HG02798 (cell line): ENCODE measurements at regions not wholly inside any gene's neighbourhood (a gene's known extent, or its start where the extent isn't known, plus 50 kb on each side); places are given as distances from the start of the nearest gene placed in this dataset.

Source experiments
- ATAC-seq: cut with Tn5 transposase; IDR thresholded peaks from one replicate; pipeline ENCODE4 v1.9.1; 2021; ENCODE audit warnings: mild to moderate bottlenecking; ENCODE audit not compliant: unreplicated experiment, poor library complexity

GRCh38 chr9:118162716-118163115 lies 458.5 kb downstream of the TLR4 start:
- no peak for ATAC-seq

GRCh38 chr9:118163751-118164150 lies 459.5 kb downstream of the TLR4 start:
- ATAC-seq: no peak

DNA sequence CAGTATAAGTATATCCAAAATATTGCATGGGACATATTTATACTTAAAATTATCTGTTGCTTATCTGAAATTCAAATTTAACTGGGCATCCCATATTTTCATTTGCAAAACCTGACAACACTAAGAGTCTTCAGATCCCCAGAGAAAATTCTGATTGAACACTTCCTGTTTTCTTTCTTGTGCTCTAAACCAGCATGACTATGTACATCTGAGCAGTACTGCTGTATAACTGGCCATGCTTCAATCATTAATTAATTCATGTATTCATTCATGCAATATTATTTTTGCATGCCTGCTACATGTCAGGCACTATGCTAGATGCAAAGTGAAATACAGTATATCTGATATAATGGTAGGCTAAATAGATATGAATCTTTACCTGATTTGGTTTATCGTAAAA lies 461.2 kb downstream of the TLR4 start:
- no peak for ATAC-seq

DNA sequence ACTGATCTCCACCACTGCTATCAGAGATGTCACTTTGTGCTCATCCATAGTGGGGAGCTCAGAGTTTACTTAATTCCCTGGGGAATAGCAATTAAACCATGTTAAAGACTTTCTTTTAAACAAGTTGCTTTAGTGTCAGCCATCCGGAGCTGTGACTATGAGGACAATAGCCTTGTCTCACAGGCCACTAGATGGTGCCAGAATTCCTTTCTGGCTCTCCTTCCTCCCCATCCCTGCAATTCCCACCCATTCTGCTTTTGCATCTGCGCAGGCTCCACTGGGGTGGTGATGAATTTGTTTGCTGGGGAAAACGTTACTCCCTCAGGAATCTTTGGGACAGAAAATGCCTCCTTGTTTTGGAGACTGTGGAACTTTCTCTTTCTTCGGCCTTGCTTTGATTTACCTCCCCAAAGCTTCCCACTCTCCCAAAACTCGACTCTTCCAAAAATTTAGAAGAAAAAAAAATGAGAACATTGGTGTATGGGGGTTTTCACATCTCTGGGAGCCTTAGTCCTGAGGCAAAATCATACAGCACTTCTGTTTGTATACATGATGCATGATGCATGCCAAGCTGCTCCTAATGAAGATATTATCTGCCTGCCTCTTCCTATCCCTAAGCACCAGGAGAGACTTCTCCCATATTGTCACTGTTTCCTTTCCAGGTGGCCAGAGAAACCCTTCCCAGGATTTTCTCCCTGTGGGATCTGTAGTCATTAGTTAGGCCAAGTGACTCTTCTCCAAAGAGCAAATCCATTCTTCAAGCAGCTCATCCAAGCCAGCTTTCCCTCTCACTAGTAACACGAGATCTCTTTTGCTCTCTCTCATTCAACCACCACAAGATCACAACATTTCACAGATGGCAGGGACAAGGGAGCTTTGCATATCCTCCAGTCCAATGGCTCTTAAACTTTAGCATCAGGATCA lies 466.1 kb downstream of the TLR4 start:
- no peak for ATAC-seq

- ATAC-seq: no peak
These were observed 473.0 kb downstream of the TLR4 start for GRCh38 chr9:118177241-118177640.

GRCh38 chr9:118183576-118183975 lies 479.4 kb downstream of the TLR4 start:
- ATAC-seq: no peak

DNA sequence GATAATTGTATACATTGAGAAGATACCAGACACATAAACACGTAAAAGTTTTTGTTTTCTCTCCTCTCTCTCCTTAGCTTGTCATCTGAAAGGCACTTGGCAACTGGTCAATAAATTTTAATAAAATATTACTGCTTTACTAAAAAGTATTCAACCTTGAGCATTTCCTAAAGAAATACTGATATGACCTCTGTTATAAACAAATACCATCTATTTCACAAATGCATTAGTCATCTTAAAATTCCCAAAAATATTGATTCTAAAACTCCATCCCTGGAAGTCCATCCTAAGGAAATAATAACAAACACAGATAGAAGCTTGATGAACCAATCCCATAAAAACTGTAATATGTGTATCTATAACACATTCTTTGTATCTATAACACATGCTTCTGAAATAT lies 483.2 kb downstream of the TLR4 start:
- no peak for ATAC-seq

DNA sequence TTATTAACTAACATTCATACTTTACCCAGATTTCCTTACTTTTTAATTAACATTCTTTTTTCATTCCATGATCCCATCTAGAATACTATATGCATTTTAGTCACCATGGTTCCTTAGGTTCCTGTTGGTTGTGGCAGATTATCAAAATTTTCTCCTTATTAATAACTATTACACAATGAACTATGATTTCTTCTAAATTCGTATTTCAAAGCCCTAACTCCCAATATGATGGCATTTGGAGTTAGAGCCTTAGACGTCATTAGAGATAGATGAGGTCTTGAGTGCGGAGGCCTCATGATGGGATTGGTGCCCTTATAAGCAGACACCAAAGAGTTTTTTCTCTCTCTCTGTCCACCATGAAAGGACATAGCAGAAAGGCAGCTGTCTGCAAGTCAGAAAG lies 485.4 kb downstream of the TLR4 start:
- ATAC-seq: no peak

- ATAC-seq: no peak
These were observed 488.6 kb downstream of the TLR4 start for GRCh38 chr9:118192807-118193206.

GRCh38 chr9:118209343-118209742 lies 505.1 kb downstream of the TLR4 start:
- no peak for ATAC-seq

- ATAC-seq: no peak
These were observed 511.3 kb downstream of the TLR4 start for GRCh38 chr9:118215549-118215948.

DNA sequence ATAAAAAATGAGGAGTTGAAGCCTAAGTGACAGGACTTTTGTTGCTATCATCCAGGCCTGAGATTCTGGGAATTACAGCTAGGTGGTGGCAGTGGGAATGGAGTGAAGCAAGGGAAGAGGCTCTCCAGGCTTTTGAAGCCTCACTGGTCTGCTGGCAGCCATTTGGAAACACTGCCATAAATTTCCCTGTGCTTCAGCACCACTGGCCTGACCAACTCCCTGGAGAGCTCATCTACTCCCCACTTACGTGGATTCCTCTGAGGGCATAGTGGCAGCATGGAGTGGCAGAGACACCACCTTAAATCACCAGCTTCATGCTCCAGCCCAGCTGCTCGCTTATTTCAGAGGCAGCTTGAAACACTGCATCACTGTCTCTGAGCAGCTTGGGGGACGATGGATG lies 518.2 kb downstream of the TLR4 start:
- ATAC-seq: no peak

DNA sequence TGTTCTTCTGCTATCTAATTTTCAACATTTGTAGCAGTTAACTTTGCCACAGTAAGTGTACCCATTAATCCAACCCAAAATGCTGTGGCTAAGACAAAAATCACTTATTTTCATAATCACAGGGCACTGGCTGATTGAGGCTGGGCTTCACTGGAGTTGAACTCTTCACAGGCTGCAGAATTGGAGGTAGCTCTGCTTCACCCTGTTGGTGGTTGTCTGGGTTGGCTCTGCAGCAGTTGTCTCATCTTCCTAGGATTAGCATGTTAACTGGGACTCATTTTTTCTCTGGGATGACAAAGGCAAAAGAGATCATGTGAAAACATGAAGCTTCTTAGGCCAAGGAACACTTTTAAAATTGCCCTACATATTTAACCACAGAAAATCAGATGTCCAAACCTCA lies 518.9 kb downstream of the TLR4 start:
- no peak for ATAC-seq

GRCh38 chr9:118230329-118230728 lies 526.1 kb downstream of the TLR4 start:
- ATAC-seq: no peak

DNA sequence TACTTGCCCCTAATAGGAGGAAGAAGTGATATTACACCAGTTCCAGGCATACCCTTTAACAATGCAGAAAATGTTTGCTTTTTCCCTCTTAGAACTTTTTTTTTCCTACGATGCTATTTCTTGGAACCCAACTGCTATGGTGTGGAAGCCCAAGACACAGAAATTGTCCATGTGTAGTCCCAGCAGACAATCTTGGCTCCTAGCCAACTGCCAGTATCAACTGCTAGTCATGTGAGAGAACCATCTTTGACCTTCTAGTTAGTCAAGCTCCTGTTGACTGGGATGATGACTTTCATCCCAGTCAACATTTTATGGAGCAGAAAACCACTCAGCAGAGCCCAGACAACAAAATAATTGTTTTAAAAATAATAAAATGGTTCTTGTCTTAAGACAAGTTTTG lies 532.4 kb downstream of the TLR4 start:
- ATAC-seq: no peak

- no peak for ATAC-seq
These were observed 533.9 kb downstream of the TLR4 start for GRCh38 chr9:118238139-118238538.

GRCh38 chr9:118252027-118252426 lies 547.8 kb downstream of the TLR4 start:
- no peak for ATAC-seq

DNA sequence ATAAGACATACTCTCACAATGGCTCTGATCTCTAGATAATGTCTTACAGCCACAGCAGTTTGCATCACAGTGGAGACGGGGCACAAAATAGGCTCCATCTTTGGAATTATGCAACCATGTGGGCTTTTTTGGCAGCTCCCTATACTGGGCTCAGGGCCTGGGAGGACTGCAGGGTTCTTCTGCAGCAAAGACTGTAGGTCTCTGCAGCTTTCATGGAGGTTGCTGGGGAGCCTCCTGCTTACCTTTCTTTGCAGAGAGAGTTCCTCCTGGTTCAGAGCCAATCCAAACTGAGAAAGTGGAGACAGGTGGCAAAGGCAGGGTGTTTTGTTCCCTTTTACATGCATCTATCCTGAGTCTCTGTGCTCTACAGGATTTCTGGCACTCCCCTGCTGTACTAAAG lies 558.0 kb downstream of the TLR4 start:
- ATAC-seq: no peak

DNA sequence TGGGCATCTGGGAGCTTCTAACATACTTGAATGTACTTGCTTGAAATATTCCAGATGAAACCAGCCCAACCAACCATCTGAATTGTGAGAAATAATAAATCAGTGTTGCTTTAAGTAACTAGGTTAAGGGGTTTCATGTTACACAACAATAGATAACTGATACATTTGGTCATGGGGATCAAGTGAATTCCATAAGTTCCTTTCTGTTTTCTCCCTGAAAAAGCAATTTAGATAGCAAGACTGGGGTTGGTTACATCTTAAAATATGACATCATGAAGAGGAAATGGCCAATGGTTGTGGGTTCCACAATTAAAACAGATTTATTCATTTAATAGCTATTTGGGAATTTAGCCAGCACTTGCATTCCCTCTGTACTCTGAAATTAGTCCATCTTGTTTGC lies 559.7 kb downstream of the TLR4 start:
- ATAC-seq: no peak

DNA sequence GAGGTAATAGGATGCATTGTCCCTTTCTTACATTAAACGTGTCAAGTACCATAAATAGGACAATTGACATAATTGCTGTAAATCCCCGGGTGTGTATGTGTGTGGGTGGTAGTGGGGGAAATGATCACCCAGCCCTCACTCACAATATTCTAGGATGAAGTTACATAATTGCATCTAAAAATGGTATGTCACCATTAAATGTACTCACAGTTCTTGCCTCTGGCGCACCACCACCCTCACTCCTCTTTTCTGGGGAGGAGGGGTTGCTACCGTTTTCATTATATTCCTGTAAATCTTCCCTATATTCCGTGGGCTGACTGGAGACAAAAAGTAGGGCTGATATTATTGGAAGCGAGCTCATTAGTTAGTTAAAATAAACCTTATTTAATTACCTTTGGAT lies 563.8 kb downstream of the TLR4 start:
- ATAC-seq: no peak

DNA sequence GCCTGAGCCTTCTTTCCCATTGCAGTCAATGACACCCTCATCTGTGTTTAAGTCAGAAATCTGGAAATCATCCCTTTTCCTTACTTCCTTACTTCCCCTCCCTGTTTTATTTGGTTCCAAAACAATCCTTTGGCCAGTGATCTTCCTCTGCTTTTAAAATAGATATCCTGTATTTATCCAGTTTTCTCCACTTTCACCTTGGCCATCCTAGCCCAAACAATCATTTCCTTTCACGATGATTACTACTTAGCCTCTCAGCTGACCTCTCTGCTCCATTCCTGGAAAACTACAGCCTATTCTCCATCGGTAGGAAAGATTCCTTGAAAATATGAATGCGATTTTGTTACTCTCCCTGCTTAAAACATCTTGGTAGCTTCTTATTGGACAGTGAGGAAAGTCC lies 565.4 kb downstream of the TLR4 start:
- ATAC-seq: no peak

- no peak for ATAC-seq
These were observed 567.1 kb downstream of the TLR4 start for GRCh38 chr9:118271331-118271730.
